Activated naive CD4-positive, alpha-beta T cell treated with anti-CD3 and anti-CD28 coated beads, Interleukin-2, amount 10 ng/mL, durations not matched to agents 7 days and 5 days (primary cell): ENCODE measurements at regions not wholly inside any gene's neighbourhood (a gene's known extent, or its start where the extent isn't known, plus 50 kb on each side); places are given as distances from the start of the nearest gene placed in this dataset.

Source experiments
- CTCF ChIA-PET: fragments of 350-600 bp; sonication (Branson Sonifier 250); formaldehyde crosslinking; loops from one replicate; lab custom pipeline; 2021; ENCODE audit warnings: antibody characterized with exemption; lab: Charles Lee
- DNase-seq: peaks from one replicate; pipeline ENCODE4 v3.0.0-alpha.2; 2020
- H3K27ac Mint-ChIP-seq: one replicate; pipeline ENCODE4 v1.8.0; 2021; ENCODE audit warnings: mild to moderate bottlenecking, moderate library complexity, mixed read lengths
- H3K27me3 Mint-ChIP-seq: one replicate; pipeline ENCODE4 v1.8.0; 2021; ENCODE audit warnings: mild to moderate bottlenecking, mixed read lengths
- H3K36me3 Mint-ChIP-seq: one replicate; pipeline ENCODE4 v1.8.0; 2021; ENCODE audit warnings: mixed read lengths
- H3K4me1 Mint-ChIP-seq: one replicate; pipeline ENCODE4 v1.8.0; 2021; ENCODE audit warnings: mixed read lengths
- H3K4me3 Mint-ChIP-seq: one replicate; pipeline ENCODE4 v1.8.0; 2021; ENCODE audit warnings: mild to moderate bottlenecking, moderate library complexity, mixed read lengths
- H3K9me3 Mint-ChIP-seq: one replicate; pipeline ENCODE4 v1.8.0; 2021; ENCODE audit warnings: mixed read lengths

DNA sequence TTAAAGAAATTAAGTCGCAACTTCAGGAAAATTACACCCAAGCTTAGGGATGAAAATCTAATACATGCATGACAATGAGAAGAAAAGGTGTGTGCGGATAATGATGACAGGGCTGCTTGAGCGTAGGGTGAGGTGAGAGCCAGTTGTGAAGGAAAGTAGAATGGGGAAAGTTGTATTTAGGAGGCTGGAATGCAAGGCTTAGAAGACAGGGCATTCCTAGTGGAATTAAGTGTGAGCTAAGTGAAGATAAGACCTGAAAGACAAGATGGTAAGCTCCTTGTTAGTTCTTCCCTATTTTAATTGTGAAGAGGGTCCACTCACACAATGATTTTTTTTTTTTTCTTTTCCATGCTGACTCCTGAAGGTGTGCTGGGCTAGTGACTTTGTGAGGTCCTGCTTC lies 519.5 kb upstream of the SALL1 start:
- H3K4me1 Mint-ChIP-seq, result no peaks in the 10 kb centered on the region
- H3K4me3 Mint-ChIP-seq, result no peak overlapping the region
- DNase-seq, result no peak
- H3K9me3 Mint-ChIP-seq, result peaks cover 17% of the 10 kb centered on the region
- H3K36me3 Mint-ChIP-seq, result no peaks in the 10 kb centered on the region
- CTCF ChIA-PET, result no interaction called here
- no peak overlapping the region for H3K27ac Mint-ChIP-seq
- no peaks in the 10 kb centered on the region for H3K27me3 Mint-ChIP-seq

DNA sequence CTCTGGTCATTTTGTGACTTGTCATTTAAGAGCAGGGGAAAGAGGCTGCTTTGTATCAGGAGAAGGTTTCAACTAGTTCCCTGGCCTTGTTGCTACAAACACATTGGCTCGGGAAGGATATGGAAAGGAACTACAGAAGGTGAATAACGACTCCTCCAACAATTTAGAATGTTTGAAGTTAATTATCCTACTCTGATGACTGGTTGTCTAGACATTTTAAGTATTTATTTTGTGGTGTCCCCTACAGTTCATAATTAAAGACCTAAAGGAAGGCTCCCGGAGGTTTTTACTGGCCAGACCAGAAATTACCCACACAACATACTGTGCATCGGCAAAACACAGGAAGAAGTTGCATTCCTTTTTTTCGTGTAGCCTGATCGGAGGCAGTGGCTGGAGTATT lies 515.8 kb upstream of the SALL1 start:
- Mint-ChIP-seq H3K27me3 (no peaks in the 10 kb centered on the region), H3K9me3 (peaks cover 10% of the 10 kb centered on the region), H3K4me1 (no peaks in the 10 kb centered on the region), H3K27ac (no peak overlapping the region), H3K4me3 (no peak overlapping the region), H3K36me3 (no peaks in the 10 kb centered on the region)
- CTCF ChIA-PET, result no interaction called here
- no peak for DNase-seq

DNA sequence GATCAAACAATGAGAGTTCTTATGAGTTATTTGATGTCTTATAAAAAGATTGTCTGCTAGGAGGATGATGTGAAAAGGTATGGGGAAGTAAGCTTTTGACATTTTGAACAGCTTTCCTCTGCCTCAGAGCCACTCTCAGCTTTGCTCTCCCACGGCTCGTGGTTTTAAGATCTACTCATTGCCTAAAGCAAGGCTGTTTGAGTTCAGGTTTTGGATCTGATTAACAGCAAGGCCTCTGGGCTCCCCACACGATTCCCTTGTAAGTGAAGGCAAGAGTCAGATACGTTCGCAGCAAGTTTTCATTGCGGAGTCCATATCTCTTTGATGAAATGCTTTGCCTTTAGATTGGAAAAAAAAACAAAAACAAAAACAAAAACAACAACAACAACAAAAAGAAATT lies 515.0 kb upstream of the SALL1 start:
- DNase-seq, result no peak
- Mint-ChIP-seq H3K27me3 (no peaks in the 10 kb centered on the region), H3K4me1 (no peaks in the 10 kb centered on the region), H3K4me3 (no peak overlapping the region), H3K27ac (no peak overlapping the region), H3K9me3 (peaks cover 9% of the 10 kb centered on the region), H3K36me3 (no peaks in the 10 kb centered on the region)
- CTCF ChIA-PET, result no interaction called here

DNA sequence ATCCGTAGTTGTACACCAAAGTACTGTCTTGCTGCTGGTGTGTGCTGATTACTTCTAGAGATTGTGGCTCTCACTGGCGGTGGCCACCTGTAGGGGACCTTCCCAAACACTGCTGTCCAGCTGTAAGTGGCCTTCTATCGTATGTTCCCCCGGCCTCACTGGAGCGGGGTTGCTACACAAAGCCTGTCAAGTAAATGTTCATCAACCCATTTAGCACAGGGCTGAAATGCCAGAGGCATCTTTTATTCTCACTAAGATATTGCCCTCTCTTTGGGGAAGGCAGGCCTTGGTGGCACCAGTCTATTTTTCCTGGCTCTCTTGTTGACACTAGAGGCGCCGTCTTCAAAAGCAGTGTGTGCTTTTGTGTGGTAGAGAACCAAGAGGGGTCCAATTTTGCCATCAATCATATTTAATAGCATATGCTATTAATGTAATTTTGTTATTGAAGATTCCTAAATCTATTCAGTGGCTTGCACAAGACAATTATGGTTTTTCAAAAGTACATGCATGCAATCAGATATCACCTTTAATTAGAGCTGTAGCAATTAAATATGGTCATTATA lies 514.4 kb upstream of the SALL1 start:
- no peak overlapping the region for H3K27ac Mint-ChIP-seq
- peaks cover 9% of the 10 kb centered on the region for H3K9me3 Mint-ChIP-seq
- no peaks in the 10 kb centered on the region for H3K36me3 Mint-ChIP-seq
- DNase-seq, result no peak
- no peaks in the 10 kb centered on the region for H3K4me1 Mint-ChIP-seq
- no peak overlapping the region for H3K4me3 Mint-ChIP-seq
- CTCF ChIA-PET, result no interaction called here
- H3K27me3 Mint-ChIP-seq, result no peaks in the 10 kb centered on the region

DNA sequence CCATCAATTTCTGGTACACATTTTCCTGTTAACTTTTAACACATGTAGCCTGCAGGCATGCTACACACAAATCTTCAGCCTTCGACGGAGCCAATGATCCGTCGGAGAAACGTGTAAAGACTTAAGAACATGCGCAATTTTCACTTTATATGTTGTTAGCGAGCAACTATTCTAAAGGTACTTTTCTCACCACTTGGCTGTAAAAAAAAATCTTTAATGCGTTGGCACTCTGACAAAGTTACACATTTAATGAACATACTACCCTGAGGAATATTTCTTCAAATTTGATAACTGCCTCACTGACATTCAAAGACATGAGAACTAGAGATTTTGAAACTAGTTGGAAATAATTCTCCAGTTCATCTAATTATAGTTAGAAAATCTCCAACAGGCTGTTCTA lies 507.5 kb upstream of the SALL1 start:
- H3K4me3 Mint-ChIP-seq, result no peak overlapping the region
- CTCF ChIA-PET, result no interaction called here

DNA sequence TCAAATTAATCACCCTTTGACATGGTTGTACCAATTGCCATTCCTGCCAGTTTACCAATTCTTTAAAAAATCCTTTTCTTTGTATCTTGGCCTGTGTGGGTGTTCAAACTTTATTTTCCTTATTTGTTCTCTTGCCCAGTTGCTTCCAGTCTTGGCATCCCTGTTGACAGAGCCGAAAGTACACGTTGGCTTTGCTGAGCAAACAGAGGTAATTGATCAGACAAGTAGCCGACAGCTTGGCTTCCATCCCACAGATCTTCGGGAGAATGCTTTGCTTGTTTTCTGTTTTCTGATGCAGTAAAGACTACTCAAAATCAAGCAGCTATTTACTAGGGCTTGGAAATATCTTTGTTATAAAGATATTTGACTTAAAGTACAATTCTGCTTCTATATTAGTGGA lies 506.8 kb upstream of the SALL1 start:
- Mint-ChIP-seq H3K9me3 (peaks cover 9% of the 10 kb centered on the region), H3K27me3 (no peaks in the 10 kb centered on the region), H3K4me3 (no peak overlapping the region), H3K27ac (no peak overlapping the region), H3K36me3 (no peaks in the 10 kb centered on the region), H3K4me1 (no peaks in the 10 kb centered on the region)
- DNase-seq, result no peak
- CTCF ChIA-PET, result no interaction called here

More for the DNA sequence above, 507.5 kb upstream of the SALL1 start:
- no peaks in the 10 kb centered on the region for H3K4me1 Mint-ChIP-seq
- no peaks in the 10 kb centered on the region for H3K27me3 Mint-ChIP-seq
- no peak overlapping the region for H3K27ac Mint-ChIP-seq
- H3K9me3 Mint-ChIP-seq, result peaks cover 8% of the 10 kb centered on the region
- no peaks in the 10 kb centered on the region for H3K36me3 Mint-ChIP-seq
- no peak for DNase-seq

DNA sequence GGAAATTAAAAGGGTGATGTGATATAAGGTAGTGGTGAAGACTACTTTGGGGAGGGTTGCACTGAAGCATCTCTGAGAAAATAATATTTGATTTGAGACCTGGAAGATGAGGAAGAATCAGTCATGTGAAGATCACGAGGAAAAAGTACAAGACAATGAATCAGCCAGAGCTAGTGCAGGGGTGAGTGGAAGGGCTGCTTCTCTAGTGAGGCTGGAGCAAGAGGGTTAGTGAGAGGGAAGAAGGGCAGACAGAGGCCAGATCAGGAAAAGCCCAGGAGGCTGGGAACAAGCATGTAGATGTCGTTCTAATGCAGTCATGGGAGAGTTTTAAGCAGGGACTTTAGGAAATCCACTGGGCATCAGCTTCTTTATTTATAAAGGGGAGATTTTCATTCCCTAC lies 504.2 kb upstream of the SALL1 start:
- H3K9me3 Mint-ChIP-seq, result peaks cover 10% of the 10 kb centered on the region
- no peaks in the 10 kb centered on the region for H3K4me1 Mint-ChIP-seq
- CTCF ChIA-PET, result no interaction called here
- no peak for DNase-seq
- H3K27ac Mint-ChIP-seq, result no peak overlapping the region
- H3K36me3 Mint-ChIP-seq, result no peaks in the 10 kb centered on the region
- no peak overlapping the region for H3K4me3 Mint-ChIP-seq
- H3K27me3 Mint-ChIP-seq, result no peaks in the 10 kb centered on the region

DNA sequence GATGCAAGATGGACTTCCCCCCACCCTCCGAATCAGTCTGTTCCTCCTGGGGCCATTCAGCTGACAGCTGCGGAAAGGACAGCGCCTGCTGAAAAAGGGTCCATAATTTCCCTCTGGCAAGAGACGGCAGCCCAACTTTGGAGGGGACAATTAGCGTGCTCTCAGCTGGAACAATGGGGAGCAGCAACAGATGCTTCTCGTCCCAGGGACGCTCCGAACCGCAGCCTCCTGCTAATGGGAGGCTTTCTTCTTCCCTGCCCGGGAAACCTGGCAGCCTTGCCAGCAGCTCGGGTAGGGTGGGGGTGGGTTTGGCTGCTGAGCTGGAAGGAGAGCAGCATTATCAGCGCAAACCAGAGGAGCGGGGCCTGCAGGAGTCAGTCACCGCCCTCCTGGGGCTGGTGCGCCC lies 500.0 kb upstream of the SALL1 start:
- H3K4me1 Mint-ChIP-seq, result no peaks in the 10 kb centered on the region
- no peaks in the 10 kb centered on the region for H3K27me3 Mint-ChIP-seq
- no peak overlapping the region for H3K27ac Mint-ChIP-seq
- no peak overlapping the region for H3K4me3 Mint-ChIP-seq
- H3K36me3 Mint-ChIP-seq, result no peaks in the 10 kb centered on the region
- CTCF ChIA-PET, result no interaction called here
- no peak for DNase-seq
- H3K9me3 Mint-ChIP-seq, result peaks cover 11% of the 10 kb centered on the region

DNA sequence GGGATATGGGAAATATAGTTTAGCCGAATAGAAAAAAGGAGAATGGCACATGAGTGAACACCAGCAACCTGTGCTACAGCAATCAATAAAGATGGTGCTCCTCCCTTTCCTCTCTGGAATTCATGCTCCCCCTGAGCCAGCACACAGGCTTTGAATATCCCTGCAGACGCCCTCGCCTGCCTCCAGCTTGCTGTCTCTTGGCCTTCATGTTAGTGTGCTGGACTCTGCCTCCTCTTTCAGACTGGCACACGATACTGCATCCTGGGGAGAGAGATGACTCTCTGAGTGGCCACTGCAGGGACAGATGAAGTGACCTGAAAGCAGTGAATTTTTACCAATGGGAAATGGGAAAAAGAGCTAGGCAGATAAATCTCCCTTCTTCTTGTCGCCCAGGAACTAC lies 498.6 kb upstream of the SALL1 start:
- Mint-ChIP-seq H3K27me3 (no peaks in the 10 kb centered on the region), H3K4me1 (no peaks in the 10 kb centered on the region), H3K36me3 (no peaks in the 10 kb centered on the region), H3K9me3 (peaks cover 9% of the 10 kb centered on the region), H3K27ac (no peak overlapping the region), H3K4me3 (no peak overlapping the region)
- CTCF ChIA-PET, result no interaction called here
- DNase-seq, result no peak

DNA sequence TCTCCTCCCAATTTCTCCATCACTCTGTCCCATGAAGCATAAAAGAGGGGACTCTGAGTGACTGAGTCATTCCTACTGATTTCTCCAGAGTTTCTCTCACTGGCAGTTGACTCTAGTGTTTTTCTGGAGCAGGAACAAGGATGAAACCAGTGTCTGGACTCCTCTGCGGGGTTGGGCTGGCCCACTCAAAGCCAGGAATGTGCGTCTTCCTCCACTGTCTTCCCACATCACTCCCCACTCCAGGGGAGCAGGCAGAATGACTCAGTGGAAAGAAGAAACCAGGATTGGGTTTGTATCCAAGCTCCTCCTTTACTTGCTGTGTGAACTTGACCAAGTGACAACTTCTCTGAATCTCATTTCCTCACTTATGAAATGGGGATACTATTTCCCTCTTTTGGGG lies 497.5 kb upstream of the SALL1 start:
- no peaks in the 10 kb centered on the region for H3K27me3 Mint-ChIP-seq
- CTCF ChIA-PET, result no interaction called here
- H3K4me3 Mint-ChIP-seq, result no peak overlapping the region
- H3K27ac Mint-ChIP-seq, result no peak overlapping the region
- no peaks in the 10 kb centered on the region for H3K36me3 Mint-ChIP-seq
- H3K9me3 Mint-ChIP-seq, result peaks cover 9% of the 10 kb centered on the region
- no peak for DNase-seq
- H3K4me1 Mint-ChIP-seq, result no peaks in the 10 kb centered on the region

DNA sequence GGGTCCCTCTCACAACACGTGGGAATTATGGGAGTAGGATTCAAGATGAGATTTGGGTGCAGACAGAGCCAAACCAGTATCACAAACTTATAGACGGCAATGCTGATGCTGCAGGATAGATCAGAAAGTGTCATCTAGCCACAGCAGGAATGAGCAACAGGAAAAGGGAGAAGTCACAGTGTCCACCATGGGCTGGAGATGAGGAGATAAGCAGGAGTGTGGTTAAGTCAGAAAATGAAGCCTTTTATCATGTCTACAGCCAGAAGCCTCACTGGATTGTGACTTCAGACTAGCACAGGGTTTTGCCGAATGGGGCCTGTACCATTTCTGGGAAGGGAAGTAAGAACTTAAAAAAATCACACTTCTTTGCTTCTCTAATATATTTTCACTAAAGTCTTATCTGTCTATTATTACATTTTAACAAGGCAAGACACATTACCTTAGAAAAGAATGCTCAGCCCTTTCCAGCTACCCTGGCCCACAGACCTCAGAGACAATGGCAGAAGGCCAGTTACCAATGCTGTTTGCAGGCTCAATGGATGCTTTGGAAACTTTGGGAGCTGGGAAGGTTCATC lies 490.2 kb upstream of the SALL1 start:
- Mint-ChIP-seq H3K27ac (no peak overlapping the region), H3K36me3 (no peaks in the 10 kb centered on the region), H3K9me3 (peaks cover 15% of the 10 kb centered on the region), H3K27me3 (no peaks in the 10 kb centered on the region), H3K4me3 (no peak overlapping the region), H3K4me1 (no peaks in the 10 kb centered on the region)
- CTCF ChIA-PET, result no interaction called here
- no peak for DNase-seq

DNA sequence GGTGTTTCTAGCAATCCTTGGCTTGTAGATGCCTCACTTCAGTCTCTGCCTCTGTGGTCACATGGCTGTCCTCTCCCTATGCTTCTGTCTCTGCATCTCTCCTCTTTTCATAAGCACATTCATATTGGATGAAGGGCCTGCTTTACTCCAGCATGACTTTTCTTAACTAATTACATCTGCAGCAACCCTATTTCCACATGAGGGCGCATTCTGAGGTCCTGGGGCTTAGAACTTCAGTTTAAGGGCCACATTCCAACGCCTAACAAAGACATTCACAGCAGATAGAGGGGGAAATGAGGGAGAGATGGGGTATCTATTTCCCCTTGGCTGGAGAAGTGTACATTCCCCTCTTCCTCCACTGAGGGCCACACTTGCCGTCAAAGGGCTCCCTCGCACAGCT lies 489.1 kb upstream of the SALL1 start:
- no peak for DNase-seq
- no peaks in the 10 kb centered on the region for H3K27me3 Mint-ChIP-seq
- H3K4me3 Mint-ChIP-seq, result no peak overlapping the region
- H3K9me3 Mint-ChIP-seq, result peaks cover 19% of the 10 kb centered on the region
- H3K4me1 Mint-ChIP-seq, result no peaks in the 10 kb centered on the region
- no peaks in the 10 kb centered on the region for H3K36me3 Mint-ChIP-seq
- H3K27ac Mint-ChIP-seq, result no peak overlapping the region
- CTCF ChIA-PET, result no interaction called here

DNA sequence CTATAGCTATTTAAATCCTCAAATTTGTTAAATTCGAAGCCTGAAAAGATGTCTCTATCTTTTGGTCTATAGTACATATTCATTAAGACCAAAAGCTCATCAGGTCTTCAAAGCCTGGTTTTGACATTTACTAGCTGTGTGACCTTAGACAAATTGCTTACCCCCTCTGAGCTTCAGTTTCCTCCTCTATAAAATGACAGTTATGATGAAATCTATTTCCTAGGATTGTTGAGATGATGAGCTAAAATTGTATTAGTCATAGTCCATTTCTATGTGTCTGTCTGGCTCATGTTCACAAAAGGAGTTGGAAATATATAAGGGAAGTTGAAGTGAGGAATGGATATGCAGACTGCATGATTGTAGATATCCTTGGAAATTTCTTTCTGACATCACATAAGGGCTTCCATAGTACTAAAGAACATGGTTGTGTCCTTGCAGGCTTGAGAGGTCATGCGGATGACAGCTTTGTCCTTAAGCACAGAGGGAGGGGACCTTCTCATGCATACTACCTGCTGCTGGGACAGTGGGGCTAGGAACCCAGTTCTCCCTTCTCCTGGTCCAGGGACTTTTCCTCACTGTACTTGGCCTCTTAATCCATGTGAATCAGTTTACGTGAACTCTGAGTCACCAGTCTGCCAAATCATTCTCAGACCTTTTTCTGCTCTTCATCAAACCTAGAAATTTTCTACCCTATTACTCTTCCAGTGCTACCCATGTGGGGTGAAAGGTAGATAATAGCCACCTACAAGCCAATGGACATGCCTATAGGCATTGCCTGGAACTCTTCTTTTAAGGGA lies 487.5 kb upstream of the SALL1 start:
- no peak for DNase-seq
- no peak overlapping the region for H3K4me3 Mint-ChIP-seq
- no peak overlapping the region for H3K27ac Mint-ChIP-seq
- H3K36me3 Mint-ChIP-seq, result no peaks in the 10 kb centered on the region
- CTCF ChIA-PET, result no interaction called here
- H3K9me3 Mint-ChIP-seq, result peaks cover 19% of the 10 kb centered on the region
- no peaks in the 10 kb centered on the region for H3K4me1 Mint-ChIP-seq
- H3K27me3 Mint-ChIP-seq, result no peaks in the 10 kb centered on the region

DNA sequence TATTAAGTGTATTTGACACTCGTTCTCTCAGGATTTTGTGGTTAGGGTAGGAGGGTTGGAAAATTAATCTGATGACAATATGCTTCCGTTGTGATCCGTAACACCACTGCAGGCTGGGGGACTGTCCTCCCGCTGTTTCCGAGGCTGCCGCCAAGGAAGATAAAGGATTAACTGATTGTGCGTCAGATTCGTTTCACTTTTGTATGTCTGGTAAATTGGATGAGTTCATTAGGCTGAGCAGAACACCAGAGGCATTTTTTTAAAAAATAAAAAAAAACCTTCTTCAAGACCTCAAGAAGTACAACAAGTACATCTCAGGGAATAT lies 486.7 kb upstream of the SALL1 start:
- H3K27ac Mint-ChIP-seq, result no peak overlapping the region
- H3K36me3 Mint-ChIP-seq, result no peaks in the 10 kb centered on the region
- peaks cover 19% of the 10 kb centered on the region for H3K9me3 Mint-ChIP-seq
- H3K4me3 Mint-ChIP-seq, result no peak overlapping the region
- CTCF ChIA-PET, result no interaction called here
- H3K4me1 Mint-ChIP-seq, result no peaks in the 10 kb centered on the region
- no peak for DNase-seq
- no peaks in the 10 kb centered on the region for H3K27me3 Mint-ChIP-seq
